WTC11 (cell line): ENCODE measurements at regions not wholly inside any gene's neighbourhood (a gene's known extent, or its start where the extent isn't known, plus 50 kb on each side); places are given as distances from the start of the nearest gene placed in this dataset.

Source experiments
- NFYB ChIP-seq: sonication (generic); formaldehyde crosslinking; conservative IDR thresholded peaks from 2 replicates; pipeline ENCODE4 v1.8.0; 2022; ENCODE audit warnings: low read depth, missing genetic modification reagents
- ZNF423 ChIP-seq: fragments of 250-450 bp; sonication (Bioruptor Pico); IDR thresholded peaks from 2 replicates; pipeline ENCODE4 v2.1.2; 2022; ENCODE audit warnings: mild to moderate bottlenecking, moderate library complexity
- TF ChIP-seq, protein P1 (sequence below): sonication (generic); formaldehyde crosslinking; IDR thresholded peaks from 2 replicates; pipeline ENCODE4 v1.8.1; 2022; ENCODE audit warnings: mild to moderate bottlenecking, moderate library complexity, missing genetic modification reagents
- TF ChIP-seq, protein P2 (sequence below): fragments of 200-600 bp; IDR thresholded peaks from 2 replicates; pipeline ENCODE4 v1.8.0; 2022; ENCODE audit warnings: antibody characterized with exemption

GRCh38 chr3:54069961-54070360 lies 52.4 kb upstream of the CACNA2D3 start:
- TF ChIP-seq, protein P1, sequence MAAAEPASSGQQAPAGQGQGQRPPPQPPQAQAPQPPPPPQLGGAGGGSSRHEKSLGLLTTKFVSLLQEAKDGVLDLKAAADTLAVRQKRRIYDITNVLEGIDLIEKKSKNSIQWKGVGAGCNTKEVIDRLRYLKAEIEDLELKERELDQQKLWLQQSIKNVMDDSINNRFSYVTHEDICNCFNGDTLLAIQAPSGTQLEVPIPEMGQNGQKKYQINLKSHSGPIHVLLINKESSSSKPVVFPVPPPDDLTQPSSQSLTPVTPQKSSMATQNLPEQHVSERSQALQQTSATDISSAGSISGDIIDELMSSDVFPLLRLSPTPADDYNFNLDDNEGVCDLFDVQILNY = no peak
- TF ChIP-seq, protein P2, sequence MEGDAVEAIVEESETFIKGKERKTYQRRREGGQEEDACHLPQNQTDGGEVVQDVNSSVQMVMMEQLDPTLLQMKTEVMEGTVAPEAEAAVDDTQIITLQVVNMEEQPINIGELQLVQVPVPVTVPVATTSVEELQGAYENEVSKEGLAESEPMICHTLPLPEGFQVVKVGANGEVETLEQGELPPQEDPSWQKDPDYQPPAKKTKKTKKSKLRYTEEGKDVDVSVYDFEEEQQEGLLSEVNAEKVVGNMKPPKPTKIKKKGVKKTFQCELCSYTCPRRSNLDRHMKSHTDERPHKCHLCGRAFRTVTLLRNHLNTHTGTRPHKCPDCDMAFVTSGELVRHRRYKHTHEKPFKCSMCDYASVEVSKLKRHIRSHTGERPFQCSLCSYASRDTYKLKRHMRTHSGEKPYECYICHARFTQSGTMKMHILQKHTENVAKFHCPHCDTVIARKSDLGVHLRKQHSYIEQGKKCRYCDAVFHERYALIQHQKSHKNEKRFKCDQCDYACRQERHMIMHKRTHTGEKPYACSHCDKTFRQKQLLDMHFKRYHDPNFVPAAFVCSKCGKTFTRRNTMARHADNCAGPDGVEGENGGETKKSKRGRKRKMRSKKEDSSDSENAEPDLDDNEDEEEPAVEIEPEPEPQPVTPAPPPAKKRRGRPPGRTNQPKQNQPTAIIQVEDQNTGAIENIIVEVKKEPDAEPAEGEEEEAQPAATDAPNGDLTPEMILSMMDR = no peak
- no peak for TF ChIP-seq ZNF423
- no peak for TF ChIP-seq NFYB (CRISPR knock-in tag)
